GM12891 (cell line): ENCODE measurements at regions not wholly inside any gene's neighbourhood (a gene's known extent, or its start where the extent isn't known, plus 50 kb on each side); places are given as distances from the start of the nearest gene placed in this dataset.

ENCODE experiments used
- PAX5 ChIP-seq: IDR thresholded peaks from 2 replicates; pipeline ENCODE4 v1.6.1; 2011; ENCODE audit warnings: low read length, moderate library complexity, mild to moderate bottlenecking; ENCODE audit not compliant: insufficient read depth, severe bottlenecking
- POLR2A ChIP-seq: IDR thresholded peaks from 2 replicates; pipeline ENCODE4 v1.6.1; 2011; ENCODE audit warnings: low read depth, low read length, control low read depth
- POLR2AphosphoS5 ChIP-seq: IDR thresholded peaks from 2 replicates; pipeline ENCODE4 v1.6.1; 2011; ENCODE audit warnings: low read depth, low read length, control low read depth
- POU2F2 ChIP-seq: IDR thresholded peaks from 2 replicates; pipeline ENCODE4 v1.6.1; 2011; ENCODE audit warnings: low read depth, mild to moderate bottlenecking, control low read depth, low read length, moderate library complexity
- SPI1 ChIP-seq: IDR thresholded peaks from 2 replicates; pipeline ENCODE4 v1.6.1; 2011; ENCODE audit warnings: low read depth, low read length, control low read depth
- TAF1 ChIP-seq: IDR thresholded peaks from 2 replicates; pipeline ENCODE4 v1.6.1; 2011; ENCODE audit warnings: low read depth, low read length, control low read depth

DNA sequence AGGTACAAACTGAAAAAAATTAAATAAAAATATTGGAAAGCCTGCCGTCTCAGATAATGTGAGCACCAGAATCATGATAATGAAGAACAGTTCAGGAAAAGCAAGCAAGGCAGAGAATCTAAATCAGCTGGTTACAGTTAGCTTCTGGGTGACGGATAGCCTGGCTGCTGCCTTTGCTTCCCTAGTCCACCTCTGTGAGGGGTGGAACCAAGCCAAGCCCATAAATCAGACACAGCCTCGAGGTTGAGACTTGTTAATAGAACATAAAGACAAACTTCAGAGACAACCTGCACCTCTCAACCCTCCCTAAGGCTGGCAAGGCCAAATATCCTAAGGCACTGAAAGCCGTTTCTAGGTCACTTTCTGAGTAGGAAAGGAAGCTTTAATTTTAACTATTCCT lies 334.7 kb upstream of the SLC39A10 start:
- no peak for TF ChIP-seq POLR2AphosphoS5
- no peak for TF ChIP-seq POU2F2
- no peak for TF ChIP-seq POLR2A
- no peak for TF ChIP-seq TAF1
- TF ChIP-seq SPI1: no peak
- TF ChIP-seq PAX5: no peak
